Fibroblast of villous mesenchyme (primary cell): ENCODE measurements at regions not wholly inside any gene's neighbourhood (a gene's known extent, or its start where the extent isn't known, plus 50 kb on each side); places are given as distances from the start of the nearest gene placed in this dataset.
"Not testable (repeated sequence)": the region's sequence is repeated elsewhere in the genome, so short reads cannot be mapped to it uniquely, and the experiment has no call there.

Experiments
- DNase-seq: peaks from one replicate; pipeline ENCODE4 v3.0.0-alpha.2; 2010; ENCODE audit warnings: low read depth
- H3K4me3 ChIP-seq: 2 replicates; pipeline ENCODE4 v1.5.1; 2011; ENCODE audit warnings: low read depth, mild to moderate bottlenecking, low read length
- TF ChIP-seq, protein P1 (sequence below): IDR thresholded peaks from 2 replicates; pipeline ENCODE4 v1.5.1; 2012; ENCODE audit warnings: low read depth, mild to moderate bottlenecking, low read length; ENCODE audit not compliant: insufficient read depth

DNA sequence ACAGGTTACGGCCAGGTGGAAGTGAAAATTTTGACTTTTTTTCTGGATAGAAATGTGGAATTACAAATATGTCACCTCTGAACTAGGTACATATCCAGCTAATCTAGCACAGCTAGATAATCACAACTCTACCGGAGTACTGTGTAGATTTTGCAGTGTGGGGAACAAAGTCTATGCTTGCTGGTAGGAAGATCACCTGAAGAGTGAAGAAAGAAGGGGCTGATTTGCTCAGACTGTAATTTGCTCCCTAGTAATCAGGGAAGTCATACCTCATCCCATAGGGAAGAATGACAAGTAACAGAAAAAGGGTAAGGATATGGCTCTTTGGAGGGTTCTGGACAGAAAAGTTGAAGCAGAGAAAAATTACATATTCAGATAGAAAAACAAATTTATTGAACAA is 319.6 kb upstream of the TMPRSS15 start:
- H3K4me3 ChIP-seq = no peak overlapping the region
- TF ChIP-seq, protein P1, sequence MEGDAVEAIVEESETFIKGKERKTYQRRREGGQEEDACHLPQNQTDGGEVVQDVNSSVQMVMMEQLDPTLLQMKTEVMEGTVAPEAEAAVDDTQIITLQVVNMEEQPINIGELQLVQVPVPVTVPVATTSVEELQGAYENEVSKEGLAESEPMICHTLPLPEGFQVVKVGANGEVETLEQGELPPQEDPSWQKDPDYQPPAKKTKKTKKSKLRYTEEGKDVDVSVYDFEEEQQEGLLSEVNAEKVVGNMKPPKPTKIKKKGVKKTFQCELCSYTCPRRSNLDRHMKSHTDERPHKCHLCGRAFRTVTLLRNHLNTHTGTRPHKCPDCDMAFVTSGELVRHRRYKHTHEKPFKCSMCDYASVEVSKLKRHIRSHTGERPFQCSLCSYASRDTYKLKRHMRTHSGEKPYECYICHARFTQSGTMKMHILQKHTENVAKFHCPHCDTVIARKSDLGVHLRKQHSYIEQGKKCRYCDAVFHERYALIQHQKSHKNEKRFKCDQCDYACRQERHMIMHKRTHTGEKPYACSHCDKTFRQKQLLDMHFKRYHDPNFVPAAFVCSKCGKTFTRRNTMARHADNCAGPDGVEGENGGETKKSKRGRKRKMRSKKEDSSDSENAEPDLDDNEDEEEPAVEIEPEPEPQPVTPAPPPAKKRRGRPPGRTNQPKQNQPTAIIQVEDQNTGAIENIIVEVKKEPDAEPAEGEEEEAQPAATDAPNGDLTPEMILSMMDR = no peak
- no peak for DNase-seq

DNA sequence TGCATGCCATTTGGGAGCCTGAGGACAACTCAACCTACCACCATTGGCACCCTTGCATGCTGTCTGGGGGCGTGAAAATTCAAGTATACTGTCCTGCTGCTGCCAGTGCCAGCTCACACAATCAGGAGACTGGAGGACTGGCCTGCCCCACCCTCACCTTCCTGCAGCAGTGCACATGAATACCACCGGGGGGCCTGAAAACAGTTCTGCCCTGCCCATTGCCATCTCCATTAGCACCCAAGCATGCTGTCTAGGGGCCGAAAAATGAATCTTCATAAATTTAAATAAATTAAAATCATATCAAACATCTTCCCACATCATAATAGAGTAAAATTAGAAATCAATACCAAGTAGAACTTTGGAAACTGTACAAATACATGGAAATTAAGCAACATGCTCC is 322.1 kb upstream of the TMPRSS15 start:
- no peak for DNase-seq
- TF ChIP-seq, protein P1 = no peak
- no peak overlapping the region for H3K4me3 ChIP-seq

DNA sequence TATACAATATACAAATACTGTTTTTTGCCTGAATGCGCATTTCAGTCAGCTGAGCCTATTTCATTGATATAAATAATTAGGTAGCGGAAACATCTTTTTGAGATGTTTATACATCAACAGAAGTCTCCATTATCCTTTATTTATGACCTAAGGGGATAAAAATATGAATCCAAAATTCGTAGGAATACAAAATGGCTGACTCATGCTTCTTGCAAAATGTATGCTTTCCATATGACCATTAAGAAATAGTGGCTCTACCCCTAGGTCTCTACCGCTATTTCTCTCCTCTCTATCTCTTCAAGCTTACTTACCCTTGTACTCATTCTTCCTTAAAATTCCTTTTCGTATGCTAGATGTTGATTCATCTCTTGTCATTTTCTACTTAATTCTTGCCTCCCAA is 338.4 kb upstream of the TMPRSS15 start:
- H3K4me3 ChIP-seq = no peak overlapping the region
- DNase-seq = no peak
- TF ChIP-seq, protein P1 = no peak

DNA sequence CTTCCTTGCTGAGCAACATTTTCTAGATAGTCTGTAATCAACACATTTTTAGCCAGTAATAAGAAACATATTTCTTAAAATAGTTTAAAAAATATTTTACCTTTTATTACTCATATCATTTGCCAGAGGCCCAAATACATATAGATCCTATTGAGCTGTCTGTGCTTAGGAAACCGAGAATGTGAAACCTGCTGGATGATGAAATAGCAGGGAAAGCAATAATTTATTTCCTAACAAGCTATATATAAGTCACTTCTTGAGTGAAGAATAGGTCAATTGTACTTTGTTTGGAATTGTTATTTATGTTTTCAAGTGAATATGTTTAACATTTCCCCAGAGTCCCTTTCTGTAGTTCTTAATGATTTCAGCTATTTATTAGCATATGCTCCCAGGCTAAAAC is 339.9 kb upstream of the TMPRSS15 start:
- DNase-seq = no peak
- H3K4me3 ChIP-seq = no peak overlapping the region
- TF ChIP-seq, protein P1 = no peak

DNA sequence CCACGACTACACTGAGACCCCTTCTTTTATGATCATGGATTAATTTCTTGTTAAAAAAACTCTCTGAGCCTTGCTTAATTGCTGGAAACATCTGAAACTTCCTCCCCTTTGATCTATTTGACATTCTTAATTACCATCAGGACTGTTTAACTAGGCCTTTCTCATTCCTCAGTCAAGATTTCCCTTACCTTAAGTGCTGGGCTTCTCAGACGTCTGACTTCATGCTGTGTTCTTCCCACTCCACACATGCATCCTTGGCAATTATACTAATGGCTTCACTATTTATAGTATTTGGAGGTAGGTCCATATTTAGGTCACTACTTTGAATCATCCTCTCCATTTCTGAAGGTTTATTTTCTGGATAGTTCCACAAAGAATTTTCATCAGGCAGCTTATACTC is 341.3 kb upstream of the TMPRSS15 start:
- H3K4me3 ChIP-seq = no peak overlapping the region
- TF ChIP-seq, protein P1 = no peak
- DNase-seq = no peak

DNA sequence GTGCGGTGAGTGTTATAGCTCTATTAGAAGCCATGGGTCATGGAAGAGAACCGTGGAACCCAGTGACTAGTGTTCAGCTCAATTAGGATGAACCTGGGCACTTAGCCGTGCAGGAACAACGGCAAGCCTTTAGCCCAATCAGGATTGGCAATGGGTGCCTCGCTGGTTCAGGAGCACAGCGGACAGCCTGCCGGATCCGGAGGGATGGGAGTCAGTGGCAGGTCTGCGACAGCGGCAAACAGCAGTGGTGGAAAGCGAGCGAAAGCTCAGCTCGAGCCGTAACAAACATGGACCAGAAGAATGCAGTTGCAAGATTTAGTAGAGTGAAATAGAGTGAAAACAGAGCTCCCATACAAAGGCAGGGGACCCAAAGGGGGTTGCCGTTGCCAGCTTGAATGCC is 349.3 kb upstream of the TMPRSS15 start:
- H3K4me3 ChIP-seq, DNase-seq: not testable (repeated sequence)

DNA sequence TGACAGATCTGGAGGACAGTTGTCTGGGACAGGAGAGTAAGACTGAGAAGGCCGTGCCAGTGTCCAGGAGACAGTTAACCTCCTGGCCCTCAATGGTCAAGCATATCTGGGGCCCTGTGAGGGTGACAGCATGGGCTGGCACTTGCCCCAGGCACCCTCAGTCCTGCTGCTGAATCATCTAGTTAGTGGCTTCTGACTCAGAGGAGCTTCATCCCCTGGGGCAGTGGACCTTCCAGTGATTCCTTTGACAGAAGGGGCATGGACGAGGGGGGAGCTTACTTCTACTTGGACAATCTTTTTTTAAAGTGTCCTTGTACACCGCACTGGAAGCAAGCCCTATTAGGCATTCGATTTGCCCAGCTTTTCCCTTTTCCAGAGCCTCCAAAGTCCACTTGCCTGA is 352.7 kb upstream of the TMPRSS15 start:
- not testable (repeated sequence) for DNase-seq, H3K4me3 ChIP-seq

DNA sequence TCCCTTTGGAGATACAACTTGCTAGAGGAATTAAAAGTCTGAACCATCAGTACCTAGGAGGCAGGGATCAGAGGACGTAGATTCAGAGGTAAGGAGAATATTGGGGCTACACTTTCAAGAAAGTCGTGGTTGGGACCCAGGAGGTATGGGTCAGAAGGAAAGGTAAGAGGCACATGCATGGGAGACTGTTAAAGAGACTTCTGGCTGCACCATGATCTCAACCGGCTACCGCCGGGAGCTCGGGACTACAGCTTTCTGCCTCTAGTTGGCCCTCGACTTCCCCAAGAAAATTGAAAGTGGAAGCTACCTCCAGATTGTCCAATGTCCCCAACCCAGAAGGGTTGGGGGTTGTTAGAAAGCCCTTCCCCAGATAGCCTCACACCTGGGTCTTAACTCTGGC is 355.7 kb upstream of the TMPRSS15 start:
- TF ChIP-seq, protein P1 = no peak

More for the DNA sequence above, 355.7 kb upstream of the TMPRSS15 start:
- no peak overlapping the region for H3K4me3 ChIP-seq
- no peak for DNase-seq
